Eye (tissue), 1 donor: ENCODE measurements at regions not wholly inside any gene's neighbourhood (a gene's known extent, or its start where the extent isn't known, plus 50 kb on each side); places are given as distances from the start of the nearest gene placed in this dataset.
A peak's percentile ranks its signal among the peaks of the same experiment; 100 is the strongest.
"Not testable (repeated sequence)": the region's sequence is repeated elsewhere in the genome, so short reads cannot be mapped to it uniquely, and the experiment has no call there.

Experiments
- DNase-seq: peaks from one replicate; pipeline ENCODE4 v3.0.0-alpha.2; 2015

DNA sequence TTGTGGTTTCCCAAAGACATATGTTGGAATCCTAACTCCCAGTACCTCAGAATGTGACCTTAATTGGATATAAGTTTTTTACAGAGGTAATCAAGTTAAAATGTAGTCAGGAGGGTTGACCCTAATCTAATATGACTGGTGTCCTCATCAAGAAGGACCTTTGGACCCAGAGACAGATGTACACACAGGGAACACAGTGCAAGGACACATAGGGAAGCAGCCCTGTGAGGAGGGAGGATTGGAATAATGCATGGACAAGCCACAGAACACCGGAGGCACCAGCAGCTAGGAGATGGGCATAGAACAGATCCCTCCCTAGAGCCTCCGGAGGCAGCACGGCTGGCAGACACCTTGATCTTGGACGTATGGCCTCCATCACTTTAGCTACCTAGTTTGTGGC lies 119.8 kb upstream of the SPATA31A3 start:
- not testable (repeated sequence) for DNase-seq

DNA sequence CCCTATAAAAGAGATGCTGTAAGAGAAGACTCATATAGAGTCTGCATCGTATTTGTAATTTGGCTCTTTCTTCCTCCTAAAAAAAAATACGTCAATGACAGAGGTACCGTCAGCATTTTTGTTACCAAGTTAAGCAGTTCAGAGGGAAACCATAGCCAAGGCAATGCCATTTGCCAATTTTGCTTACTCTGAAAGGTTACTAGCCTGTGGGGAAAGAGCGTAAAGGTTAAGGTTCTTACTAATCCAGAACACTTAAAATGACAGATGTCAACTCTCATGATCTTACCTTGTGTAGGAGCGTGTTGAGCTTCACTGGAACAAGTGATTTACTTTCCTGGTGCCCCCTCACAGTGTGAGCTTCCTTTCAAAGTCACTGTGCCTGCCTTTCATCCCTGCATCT lies 119.4 kb upstream of the SPATA31A3 start:
- DNase-seq = peak; percentile 10

DNA sequence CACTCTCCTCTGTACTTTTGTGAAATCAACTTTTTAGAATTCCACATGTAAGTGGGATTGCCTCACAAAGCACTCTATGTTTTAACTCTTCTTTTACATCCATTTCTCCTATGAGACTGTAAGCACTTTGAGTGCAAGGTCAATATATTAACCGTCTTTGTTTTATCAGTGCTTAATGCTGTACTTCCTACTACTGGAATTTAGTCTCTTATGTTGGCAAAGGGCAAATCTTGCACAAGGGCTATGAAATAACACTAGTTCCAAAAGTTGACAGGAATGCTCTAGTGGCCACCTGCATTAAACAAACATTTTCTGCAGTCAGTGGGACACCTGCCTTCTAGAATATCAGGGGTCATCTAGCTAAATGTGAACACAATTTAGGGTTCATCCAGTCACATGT lies 117.5 kb upstream of the SPATA31A3 start:
- DNase-seq = not testable (repeated sequence)

DNA sequence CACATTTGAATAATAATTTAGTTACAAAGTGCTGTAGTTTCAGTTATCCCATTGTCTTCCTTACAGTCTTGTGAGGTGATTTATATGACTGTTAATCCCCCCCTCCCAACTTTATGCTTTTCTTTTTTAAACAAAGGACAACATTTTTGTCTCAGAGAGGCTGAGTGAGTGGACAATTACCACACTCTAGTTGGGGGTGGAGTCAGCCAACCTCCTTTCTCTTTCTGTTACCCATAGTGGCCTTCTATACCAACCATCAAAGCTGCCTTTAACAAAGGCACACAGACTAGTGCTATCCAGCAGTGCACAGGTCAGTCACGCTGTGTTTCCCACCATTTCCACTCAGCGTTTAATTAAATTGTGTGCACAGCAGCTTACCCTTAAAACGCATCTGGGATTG lies 114.3 kb upstream of the SPATA31A3 start:
- not testable (repeated sequence) for DNase-seq

DNA sequence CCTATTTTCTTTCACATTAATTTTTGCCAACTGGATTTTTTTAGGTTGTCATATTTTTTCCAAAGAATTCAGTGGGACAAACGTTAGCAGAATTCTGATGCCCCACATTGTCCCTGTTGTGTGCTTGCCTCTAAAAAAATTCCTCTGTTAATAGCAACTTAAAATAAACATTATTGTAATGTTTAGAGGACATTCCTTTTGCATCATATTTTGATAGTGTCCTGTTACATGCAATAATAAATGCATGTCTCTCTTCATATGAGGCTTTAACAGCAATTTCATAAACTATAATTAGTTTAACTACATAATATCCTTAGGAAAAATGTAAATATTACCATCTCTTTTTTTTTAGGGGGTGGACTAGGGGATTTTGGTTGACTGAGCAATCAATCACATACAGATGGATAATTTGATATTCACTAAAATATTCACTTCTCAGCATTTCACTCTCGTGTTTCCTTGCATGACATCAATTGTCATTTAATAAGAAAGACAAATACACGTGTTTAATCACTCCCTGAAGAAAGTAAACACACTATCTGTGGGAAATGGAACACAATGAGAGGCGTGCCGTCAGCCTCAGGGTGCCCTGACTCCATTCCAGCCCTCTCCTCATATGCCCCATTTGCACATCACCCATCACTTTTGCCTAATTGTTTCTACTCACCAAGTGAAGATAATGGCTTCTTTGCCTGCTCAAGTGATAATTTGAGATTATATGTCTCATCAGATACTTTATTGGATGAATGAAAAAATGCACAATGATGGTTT lies 110.3 kb upstream of the SPATA31A3 start:
- DNase-seq = not testable (repeated sequence)

DNA sequence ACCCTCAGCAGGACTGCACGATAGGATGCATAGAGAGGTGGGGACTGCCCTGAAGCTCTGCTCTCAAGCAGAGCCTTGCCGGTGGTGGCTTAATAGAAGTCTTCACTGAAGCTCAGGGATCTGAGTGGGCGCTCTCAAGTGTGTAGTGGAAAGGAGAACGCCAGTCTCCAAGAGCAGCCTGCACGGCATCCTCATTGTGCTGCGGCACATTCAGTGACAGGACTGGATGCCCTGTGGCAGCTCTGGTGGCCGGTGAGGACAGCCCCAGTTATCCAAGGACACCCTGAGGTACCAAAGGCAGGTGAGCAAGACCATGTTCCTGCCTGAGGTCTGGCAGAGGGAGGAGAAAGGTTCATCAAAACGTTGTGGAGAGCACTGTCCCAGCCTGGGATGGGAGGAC lies 98.8 kb upstream of the SPATA31A3 start:
- not testable (repeated sequence) for DNase-seq

DNA sequence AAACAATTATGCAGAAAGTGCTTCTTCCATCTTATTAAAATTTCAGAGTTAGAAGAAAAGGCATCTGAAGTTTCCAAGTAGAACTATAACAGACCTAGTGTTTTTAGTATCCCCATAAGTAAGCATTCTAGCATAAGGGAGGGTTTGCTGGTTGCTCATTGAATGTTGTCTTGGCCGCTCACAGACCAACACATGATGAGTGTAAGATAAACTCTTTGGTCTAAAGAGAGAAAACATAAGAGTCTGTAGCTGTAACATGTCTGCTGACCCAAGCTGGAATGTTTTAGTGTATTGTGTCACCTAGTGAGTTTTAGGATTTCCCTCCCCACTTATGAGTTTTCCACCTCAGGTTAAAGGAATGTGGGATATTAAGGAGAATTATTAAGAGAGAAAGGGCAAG lies 94.5 kb upstream of the SPATA31A3 start:
- not testable (repeated sequence) for DNase-seq

DNA sequence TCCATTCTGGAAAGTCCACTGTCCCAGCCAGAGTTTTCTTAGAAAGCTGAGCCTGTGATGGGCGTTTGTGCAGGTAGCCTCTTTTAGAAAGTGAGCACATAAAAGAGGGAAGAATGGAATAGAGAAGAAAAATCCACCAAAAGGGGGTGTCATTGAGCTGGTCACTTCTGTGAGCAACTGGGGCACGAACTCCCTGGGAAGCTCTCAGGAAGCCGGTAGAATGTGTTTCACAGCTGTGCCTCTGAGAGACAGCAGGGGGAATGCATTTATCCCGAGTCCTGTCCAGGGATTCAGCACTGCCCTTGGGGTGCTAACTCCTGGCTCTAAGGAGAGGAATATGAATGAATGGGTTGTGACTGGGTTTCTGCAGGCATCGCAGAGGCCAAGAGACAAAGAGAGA lies 73.8 kb upstream of the SPATA31A3 start:
- DNase-seq = peak; percentile 3

DNA sequence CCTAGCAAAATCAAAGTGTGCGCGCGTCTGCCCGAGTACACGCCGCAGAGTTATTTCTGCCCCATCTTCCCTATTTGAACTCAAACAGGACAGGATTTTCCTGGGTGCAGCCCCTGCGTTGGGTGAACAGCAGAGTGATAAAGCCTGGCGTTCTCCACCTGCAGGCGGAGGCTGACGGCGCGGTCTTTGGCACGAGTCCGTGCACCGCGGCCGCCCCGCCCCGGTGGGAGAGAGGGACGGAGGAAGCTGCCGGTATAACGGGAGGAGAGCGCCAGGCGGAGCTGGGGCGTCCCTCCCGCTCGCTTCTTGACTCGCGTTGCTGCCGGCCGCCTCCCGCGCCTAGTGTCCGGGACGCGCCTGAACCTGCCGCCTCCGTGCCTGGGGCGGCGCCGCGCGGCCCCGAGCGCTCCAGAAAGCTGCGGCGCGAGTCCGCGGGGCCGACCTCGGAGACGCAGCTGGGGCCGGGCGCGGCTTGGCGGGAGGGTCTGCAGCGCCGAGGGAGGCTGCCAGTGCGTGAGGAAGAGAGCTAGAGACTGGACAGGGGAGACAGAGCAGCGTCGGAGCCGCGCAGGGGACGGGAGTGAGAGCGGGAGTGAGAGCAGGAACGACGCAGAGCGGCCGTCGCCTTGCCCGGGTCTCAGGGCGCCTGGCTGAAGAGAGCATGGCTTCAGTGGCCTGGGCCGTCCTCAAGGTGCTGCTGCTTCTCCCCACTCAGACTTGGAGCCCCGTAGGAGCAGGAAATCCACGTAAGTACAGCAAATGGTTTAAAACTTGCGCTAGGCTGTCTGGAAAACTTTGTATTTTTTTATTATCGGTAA lies 66.8 kb upstream of the SPATA31A3 start:
- DNase-seq = peak; percentile 69
